Endothelial cell of umbilical vein (primary cell): ENCODE measurements at regions not wholly inside any gene's neighbourhood (a gene's known extent, or its start where the extent isn't known, plus 50 kb on each side); places are given as distances from the start of the nearest gene placed in this dataset.

Experiments used
- EZH2 ChIP-seq: IDR thresholded peaks from 2 replicates; pipeline ENCODE4 v1.6.1; 2012; ENCODE audit warnings: borderline replicate concordance, low read depth, mild to moderate bottlenecking, moderate library complexity, low read length, inconsistent platforms; ENCODE audit not compliant: severe bottlenecking
- FOS ChIP-seq: IDR thresholded peaks from 2 replicates; pipeline ENCODE4 v1.6.1; 2011; ENCODE audit warnings: mild to moderate bottlenecking, low read length, moderate library complexity, borderline replicate concordance; ENCODE audit not compliant: insufficient read depth
- GATA2 ChIP-seq: IDR thresholded peaks from 2 replicates; pipeline ENCODE4 v1.7.0; 2011; ENCODE audit warnings: low read depth, mild to moderate bottlenecking, moderate library complexity, mixed read lengths, low read length; ENCODE audit not compliant: insufficient read length, insufficient read depth
- POLR2A ChIP-seq: IDR thresholded peaks from 2 replicates; pipeline ENCODE4 v1.6.1; 2012; ENCODE audit warnings: low read depth, mild to moderate bottlenecking, control low read depth, low read length
- POLR2AphosphoS5 ChIP-seq: IDR thresholded peaks from 2 replicates; pipeline ENCODE4 v1.6.1; 2012; ENCODE audit warnings: low read depth, mild to moderate bottlenecking, control low read depth, low read length, moderate library complexity; ENCODE audit not compliant: insufficient read depth
- TF ChIP-seq, protein P1 (sequence below), 2 donors: IDR thresholded peaks; 1 replicate in 1 of 2; 2 replicates in 1 of 2; pipeline ENCODE4 v1.5.1; 2011; ENCODE audit warnings: low read length in 2 of 2, mild to moderate bottlenecking in 2 of 2, moderate library complexity in 2 of 2, control low read depth in 1 of 2, inconsistent platforms in 1 of 2, low read depth in 1 of 2; ENCODE audit not compliant: insufficient read depth in 1 of 2; ENCODE audit errors: extremely low read depth in 1 of 2
- TF ChIP-seq, protein P2 (sequence below): IDR thresholded peaks from 2 replicates; pipeline ENCODE4 v1.6.1; 2011; ENCODE audit not compliant: insufficient read depth, insufficient read length

DNA sequence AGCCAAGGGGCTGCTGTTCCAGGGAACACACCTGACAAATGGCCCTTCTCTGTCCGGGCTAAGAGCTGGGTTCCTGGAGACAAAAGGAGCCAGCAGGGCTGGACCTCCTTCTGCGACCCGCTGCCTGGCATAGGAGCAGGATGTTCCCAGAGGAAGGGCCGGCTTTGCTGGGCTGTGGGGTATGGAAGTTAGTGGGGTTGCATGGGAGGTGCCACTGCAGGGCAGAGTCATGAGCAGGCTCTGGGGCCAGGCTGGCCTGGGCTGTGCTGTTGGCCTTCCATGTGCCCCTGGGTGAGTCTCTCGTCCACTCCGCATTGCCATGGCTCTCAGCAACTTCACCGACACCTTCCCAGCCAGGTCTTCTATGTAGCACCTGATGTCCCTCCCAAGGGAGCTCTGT, 507.6 kb downstream of the PTPRU start:
- TF ChIP-seq FOS, result no peak
- TF ChIP-seq, protein P1, sequence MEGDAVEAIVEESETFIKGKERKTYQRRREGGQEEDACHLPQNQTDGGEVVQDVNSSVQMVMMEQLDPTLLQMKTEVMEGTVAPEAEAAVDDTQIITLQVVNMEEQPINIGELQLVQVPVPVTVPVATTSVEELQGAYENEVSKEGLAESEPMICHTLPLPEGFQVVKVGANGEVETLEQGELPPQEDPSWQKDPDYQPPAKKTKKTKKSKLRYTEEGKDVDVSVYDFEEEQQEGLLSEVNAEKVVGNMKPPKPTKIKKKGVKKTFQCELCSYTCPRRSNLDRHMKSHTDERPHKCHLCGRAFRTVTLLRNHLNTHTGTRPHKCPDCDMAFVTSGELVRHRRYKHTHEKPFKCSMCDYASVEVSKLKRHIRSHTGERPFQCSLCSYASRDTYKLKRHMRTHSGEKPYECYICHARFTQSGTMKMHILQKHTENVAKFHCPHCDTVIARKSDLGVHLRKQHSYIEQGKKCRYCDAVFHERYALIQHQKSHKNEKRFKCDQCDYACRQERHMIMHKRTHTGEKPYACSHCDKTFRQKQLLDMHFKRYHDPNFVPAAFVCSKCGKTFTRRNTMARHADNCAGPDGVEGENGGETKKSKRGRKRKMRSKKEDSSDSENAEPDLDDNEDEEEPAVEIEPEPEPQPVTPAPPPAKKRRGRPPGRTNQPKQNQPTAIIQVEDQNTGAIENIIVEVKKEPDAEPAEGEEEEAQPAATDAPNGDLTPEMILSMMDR (IDR thresholded peaks at IDR 0.05; ENCODE audit: extremely low read depth in 1 of 2, insufficient read depth in 1 of 2, low read depth in 1 of 2, low read length in 2 of 2), result no peak
- TF ChIP-seq POLR2A, result no peak
- TF ChIP-seq EZH2, result no peak
- TF ChIP-seq, protein P2, sequence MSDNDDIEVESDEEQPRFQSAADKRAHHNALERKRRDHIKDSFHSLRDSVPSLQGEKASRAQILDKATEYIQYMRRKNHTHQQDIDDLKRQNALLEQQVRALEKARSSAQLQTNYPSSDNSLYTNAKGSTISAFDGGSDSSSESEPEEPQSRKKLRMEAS, result no peak
- TF ChIP-seq POLR2AphosphoS5, result no peak
- no peak for TF ChIP-seq GATA2
